Hepatic stellate cell (primary cell): ENCODE measurements at regions not wholly inside any gene's neighbourhood (a gene's known extent, or its start where the extent isn't known, plus 50 kb on each side); places are given as distances from the start of the nearest gene placed in this dataset.

ENCODE experiments used
- DNase-seq: peaks from one replicate; pipeline ENCODE4 v3.0.0; 2011; ENCODE audit warnings: low spot score

- no peak for DNase-seq
These were observed 456.4 kb upstream of the KLF4 start for GRCh38 chr9:107945961-107946360.

DNA sequence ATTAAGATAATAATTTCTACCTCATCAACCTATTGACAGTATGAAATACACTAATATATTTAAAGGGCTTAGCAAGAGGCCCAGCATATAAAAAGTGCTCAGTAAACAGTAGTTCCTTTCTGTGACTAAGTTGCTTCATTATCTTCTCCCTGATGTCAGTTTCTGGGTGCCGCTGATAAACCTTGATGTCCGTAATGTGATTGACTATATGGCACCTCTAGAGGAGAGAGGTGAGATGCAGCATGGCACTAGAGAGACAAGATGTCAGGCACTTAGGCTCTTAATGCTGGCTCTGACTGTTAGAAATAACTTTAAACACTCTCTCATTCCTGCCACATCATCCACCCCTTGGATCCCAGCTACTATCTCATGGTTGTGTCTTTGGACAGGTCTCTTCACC is 455.9 kb upstream of the KLF4 start:
- no peak for DNase-seq

- DNase-seq: no peak
These were observed 454.8 kb upstream of the KLF4 start for GRCh38 chr9:107944387-107944786.

GRCh38 chr9:107943901-107944300 is 454.3 kb upstream of the KLF4 start:
- DNase-seq: no peak

- no peak for DNase-seq
These were observed 453.3 kb upstream of the KLF4 start for GRCh38 chr9:107942856-107943255.

DNA sequence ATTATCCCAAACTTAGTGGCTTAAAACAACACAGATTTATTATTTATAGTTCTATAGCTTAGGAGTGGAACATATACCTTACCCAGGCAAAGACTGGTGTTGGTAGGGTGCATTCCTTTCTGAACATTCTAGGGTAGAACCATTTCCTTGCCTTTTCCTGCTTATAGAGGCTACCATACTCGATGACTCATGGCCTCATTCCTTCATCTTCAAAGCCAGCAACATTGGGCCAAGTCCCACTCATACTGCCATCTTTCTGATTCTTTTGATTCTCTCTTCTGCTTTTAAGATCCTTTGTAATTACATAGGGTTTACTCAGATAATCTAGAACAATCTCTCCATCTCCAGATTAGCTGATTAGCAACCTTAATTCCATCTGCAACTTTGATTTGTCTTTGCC is 452.7 kb upstream of the KLF4 start:
- DNase-seq: no peak

GRCh38 chr9:107940616-107941595 is 451.3 kb upstream of the KLF4 start:
- no peak for DNase-seq

DNA sequence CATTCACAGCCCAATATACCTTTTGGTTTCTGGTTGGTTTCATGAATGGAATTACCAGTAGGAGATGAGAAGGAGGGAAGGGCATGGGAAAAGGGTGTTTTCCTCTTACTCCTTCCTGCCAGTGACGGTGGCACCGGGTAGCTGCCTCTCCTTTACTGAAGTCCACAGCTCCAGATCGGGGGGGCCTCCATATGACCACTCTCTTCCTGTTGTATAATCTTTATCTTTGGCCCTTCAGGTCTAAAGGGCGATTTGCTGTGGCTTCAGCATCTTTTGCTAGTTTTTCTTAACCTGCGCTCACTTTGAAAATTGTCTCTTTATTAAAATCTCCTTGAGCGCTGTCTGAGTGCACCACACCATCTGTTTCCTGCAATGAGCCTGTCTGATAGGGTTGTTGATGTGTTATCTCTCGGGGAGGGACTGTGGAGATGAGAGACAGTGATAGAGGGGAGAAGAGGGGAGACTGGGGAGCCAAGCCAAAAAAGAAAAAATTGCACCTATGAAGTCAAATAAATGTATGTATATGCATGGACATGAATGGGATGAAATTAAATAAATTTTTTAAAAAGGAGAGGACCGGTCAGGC is 449.3 kb upstream of the KLF4 start:
- DNase-seq: no peak

DNA sequence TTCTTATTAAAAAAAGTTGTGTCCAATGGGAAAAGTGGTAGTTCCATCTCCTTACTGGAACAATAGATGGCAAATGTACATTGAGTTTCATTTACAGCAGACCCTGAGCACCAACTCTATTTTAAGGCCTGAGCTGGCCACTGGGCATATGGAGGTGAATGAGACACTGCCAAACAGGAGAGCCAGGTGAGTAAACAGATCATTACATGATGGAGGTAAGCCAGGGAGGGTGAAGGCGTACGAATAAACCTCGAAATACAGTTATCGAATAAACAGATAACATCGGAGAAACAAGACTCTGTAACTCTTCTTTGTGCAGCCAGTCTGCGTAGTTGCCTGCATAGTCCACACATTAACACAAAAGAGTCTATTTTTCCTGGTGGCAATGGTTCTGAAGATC is 446.4 kb upstream of the KLF4 start:
- DNase-seq: no peak

- DNase-seq: no peak
These were observed 443.9 kb upstream of the KLF4 start for GRCh38 chr9:107933516-107933915.

DNA sequence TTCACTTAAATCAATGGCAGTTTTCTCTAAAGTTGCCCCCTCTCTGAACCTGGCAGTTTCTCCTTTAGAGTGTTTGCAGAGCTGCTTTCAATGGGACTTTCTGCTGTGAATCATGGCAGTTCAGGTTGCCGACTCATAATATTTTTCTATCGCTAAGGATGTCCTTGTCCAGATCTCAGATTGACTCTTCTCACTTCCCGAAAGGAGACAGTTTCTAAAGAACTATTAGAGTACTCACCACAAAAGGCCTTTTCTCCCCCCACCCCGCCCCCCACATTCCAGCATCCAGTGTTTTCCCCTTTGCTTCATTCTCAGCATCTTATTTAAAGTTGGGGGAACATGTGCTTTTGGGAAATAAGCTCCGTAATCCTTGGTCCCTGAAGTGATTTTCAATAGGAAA is 443.5 kb upstream of the KLF4 start:
- DNase-seq: no peak

- no peak for DNase-seq
These were observed 443.0 kb upstream of the KLF4 start for GRCh38 chr9:107932601-107933000.

DNA sequence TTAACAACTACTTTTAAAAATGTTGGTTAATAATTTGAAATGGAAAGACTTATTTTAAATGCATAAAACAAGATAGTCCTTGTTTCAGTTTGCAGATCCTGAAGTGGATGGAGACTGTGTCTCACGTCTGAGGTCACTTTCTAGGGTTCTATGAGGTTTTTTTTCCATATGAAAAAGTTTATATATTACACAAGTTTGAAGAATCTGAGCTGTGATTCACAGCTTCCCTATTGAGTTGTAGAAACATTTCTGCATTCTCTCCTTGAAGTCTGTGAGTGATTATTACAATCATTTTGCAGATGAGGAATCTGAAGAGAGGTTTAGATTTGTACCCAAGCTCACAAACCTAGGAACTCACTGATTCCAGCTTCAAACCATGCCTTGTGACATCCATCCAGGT is 442.5 kb upstream of the KLF4 start:
- DNase-seq: no peak

DNA sequence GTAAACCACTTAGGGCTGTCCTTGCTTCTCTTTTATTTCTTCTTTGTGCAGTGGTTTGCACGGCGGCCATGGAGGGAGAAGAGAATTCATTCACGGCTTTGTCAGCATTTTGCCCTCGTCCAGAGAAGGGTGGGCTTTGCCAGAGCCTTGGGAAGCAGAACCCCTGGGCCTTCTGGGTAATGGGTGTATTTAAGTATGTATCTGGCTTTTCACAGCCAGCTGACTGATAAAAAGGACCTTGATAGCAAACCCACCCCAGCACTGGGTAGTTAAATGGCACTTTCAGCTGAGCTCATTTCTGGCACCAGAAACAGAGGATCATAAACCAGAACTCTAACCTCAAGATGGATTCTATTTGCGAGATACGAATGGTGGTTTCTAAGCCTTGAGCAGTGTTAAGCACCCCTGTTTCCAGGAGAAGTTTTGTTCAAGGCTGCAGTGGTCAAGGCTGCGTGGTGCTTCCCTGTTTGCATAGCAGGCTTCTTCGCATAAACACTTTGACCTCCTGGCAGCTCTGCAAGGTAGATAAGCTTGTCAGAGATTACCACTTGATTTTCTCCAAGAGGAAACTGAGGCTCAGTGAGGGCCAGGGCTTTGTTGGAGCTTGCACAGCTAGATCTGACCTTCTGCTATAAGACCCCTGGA is 441.6 kb upstream of the KLF4 start:
- DNase-seq: no peak

- no peak for DNase-seq
These were observed 439.9 kb upstream of the KLF4 start for GRCh38 chr9:107929443-107929842.

GRCh38 chr9:107928701-107929371 is 439.3 kb upstream of the KLF4 start:
- no peak for DNase-seq

DNA sequence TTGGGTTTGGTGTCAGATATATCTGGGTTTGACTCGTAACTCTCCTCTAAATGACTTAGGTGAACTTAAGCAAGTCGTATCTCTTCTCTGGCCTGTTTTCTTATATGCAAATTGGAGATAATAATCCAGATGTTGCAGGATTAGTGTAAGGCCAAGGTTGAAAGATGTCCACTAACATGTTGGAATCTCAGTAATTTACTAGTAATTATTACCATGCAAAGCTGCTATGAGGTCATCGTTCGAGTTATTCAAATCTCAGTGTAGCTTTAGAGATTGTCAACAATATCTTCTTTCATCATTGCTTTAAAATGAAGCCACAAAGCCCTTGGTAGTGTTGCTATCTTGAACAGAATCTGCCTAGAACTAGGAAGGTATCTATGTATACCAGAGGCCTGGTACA is 437.7 kb upstream of the KLF4 start:
- DNase-seq: no peak

DNA sequence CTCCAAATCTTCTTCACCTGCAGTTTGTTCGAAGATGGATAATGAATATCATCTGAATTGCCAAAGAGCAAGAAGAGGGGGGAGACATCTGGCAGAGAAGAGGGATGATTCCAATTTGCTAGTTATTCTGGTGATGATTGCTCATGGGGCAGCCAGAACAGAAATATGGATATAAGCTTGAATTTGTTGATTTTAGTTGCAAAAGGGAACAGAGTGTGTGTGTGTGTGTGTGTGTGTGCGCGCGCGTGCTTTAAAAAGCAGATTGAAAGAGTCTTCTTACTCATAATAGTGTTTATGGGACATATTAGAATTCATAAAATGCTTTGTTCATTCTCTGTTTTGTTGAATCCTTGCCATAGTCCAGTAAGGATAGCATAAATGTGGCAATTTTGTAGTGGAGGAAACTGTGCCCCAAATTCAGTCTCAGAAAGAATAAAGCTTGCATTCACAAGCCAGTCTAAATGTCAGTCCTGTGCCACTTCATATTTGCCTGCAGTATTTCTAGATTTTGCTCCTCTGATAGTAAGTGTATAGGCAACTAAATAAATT is 436.3 kb upstream of the KLF4 start:
- no peak for DNase-seq

- DNase-seq: no peak
These were observed 432.7 kb upstream of the KLF4 start for GRCh38 chr9:107922260-107922659.

- DNase-seq: no peak
These were observed 429.7 kb upstream of the KLF4 start for GRCh38 chr9:107919263-107919662.

GRCh38 chr9:107918749-107919148 is 429.2 kb upstream of the KLF4 start:
- no peak for DNase-seq

DNA sequence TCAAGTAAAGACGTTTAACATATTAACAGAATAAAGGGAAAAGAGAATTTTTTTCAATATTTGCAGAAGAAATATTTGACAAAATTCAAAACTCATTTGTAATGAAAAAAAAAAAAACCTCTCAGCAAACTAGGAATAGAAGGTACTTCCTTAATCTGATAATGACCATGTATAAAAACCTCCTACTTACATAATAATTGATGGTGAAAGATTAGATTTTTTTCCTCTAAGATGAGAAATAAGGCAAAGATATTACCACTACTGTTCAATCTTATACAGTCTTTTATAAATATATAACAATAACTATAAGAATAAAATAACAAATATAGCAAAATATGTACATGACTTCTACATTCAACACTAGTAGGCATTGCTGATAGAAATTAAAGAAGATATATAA is 424.6 kb upstream of the KLF4 start:
- DNase-seq: no peak
